H9 (cell line): ENCODE measurements at regions not wholly inside any gene's neighbourhood (a gene's known extent, or its start where the extent isn't known, plus 50 kb on each side); places are given as distances from the start of the nearest gene placed in this dataset.

Experiments
- DNase-seq: peaks from one replicate; pipeline ENCODE4 v3.0.0-alpha.2; 2017
- H2AFZ ChIP-seq: one replicate; pipeline ENCODE4 v1.6.1; 2013; ENCODE audit warnings: mild to moderate bottlenecking, low read length, control low read depth, moderate library complexity
- H2AK5ac ChIP-seq: 2 replicates; pipeline ENCODE4 v1.6.1; 2013; ENCODE audit warnings: low read length, control low read depth, mixed read lengths; ENCODE audit not compliant: insufficient read length
- H2BK120ac ChIP-seq: one replicate; pipeline ENCODE4 v1.6.1; 2013; ENCODE audit warnings: low read depth, mild to moderate bottlenecking, low read length, control low read depth, inconsistent platforms; ENCODE audit not compliant: poor library complexity, severe bottlenecking
- H2BK12ac ChIP-seq: 2 replicates; pipeline ENCODE4 v1.6.1; 2013; ENCODE audit warnings: low read length, control low read depth, mixed read lengths, low read depth; ENCODE audit not compliant: insufficient read length
- H2BK15ac ChIP-seq: 2 replicates; pipeline ENCODE4 v1.6.1; 2013; ENCODE audit warnings: low read depth, low read length, control low read depth
- H2BK20ac ChIP-seq: one replicate; pipeline ENCODE4 v1.6.1; 2013; ENCODE audit warnings: low read depth, mild to moderate bottlenecking, low read length, control low read depth, inconsistent platforms; ENCODE audit not compliant: poor library complexity, severe bottlenecking
- H2BK5ac ChIP-seq: 2 replicates; pipeline ENCODE4 v1.6.1; 2013; ENCODE audit warnings: low read length, control low read depth, mixed read lengths; ENCODE audit not compliant: insufficient read length
- H3K14ac ChIP-seq: 2 replicates; pipeline ENCODE4 v1.6.1; 2013; ENCODE audit warnings: low read length, control low read depth; ENCODE audit not compliant: insufficient read depth
- H3K18ac ChIP-seq: 2 replicates; pipeline ENCODE4 v1.6.1; 2013; ENCODE audit warnings: low read depth, mild to moderate bottlenecking, mixed read lengths, low read length, control low read depth; ENCODE audit not compliant: insufficient read length
- H3K23ac ChIP-seq: 2 replicates; pipeline ENCODE4 v1.6.1; 2013; ENCODE audit warnings: low read length, control low read depth, mixed read lengths, low read depth; ENCODE audit not compliant: insufficient read length
- H3K23me2 ChIP-seq: 2 replicates; pipeline ENCODE4 v1.6.1; 2013; ENCODE audit warnings: low read depth, mild to moderate bottlenecking, mixed read lengths, low read length, control low read depth; ENCODE audit not compliant: insufficient read length, poor library complexity, severe bottlenecking
- H3K27ac ChIP-seq: 2 replicates; pipeline ENCODE4 v1.5.1; 2013; ENCODE audit warnings: low read length, control low read depth, mixed read lengths, low read depth; ENCODE audit not compliant: insufficient read length
- H3K27me3 ChIP-seq: 2 replicates; pipeline ENCODE4 v1.6.1; 2013; ENCODE audit warnings: low read length, control low read depth, inconsistent platforms; ENCODE audit not compliant: insufficient read depth
- H3K4ac ChIP-seq: 2 replicates; pipeline ENCODE4 v1.6.1; 2013; ENCODE audit warnings: low read depth, mild to moderate bottlenecking, control low read depth, inconsistent platforms, low read length, moderate library complexity
- H3K4me1 ChIP-seq: 2 replicates; pipeline ENCODE4 v1.6.1; 2013; ENCODE audit warnings: low read length, control low read depth, inconsistent platforms; ENCODE audit not compliant: insufficient read depth
- H3K4me2 ChIP-seq: 2 replicates; pipeline ENCODE4 v1.6.1; 2013; ENCODE audit warnings: low read length, control low read depth, mixed read lengths; ENCODE audit not compliant: insufficient read length, insufficient read depth
- H3K56ac ChIP-seq: 2 replicates; pipeline ENCODE4 v1.6.1; 2013; ENCODE audit warnings: low read depth, mild to moderate bottlenecking, mixed read lengths, low read length, control low read depth; ENCODE audit not compliant: insufficient read length
- H3K79me1 ChIP-seq: 2 replicates; pipeline ENCODE4 v1.6.1; 2013; ENCODE audit warnings: low read depth, mild to moderate bottlenecking, moderate library complexity, low read length, control low read depth, inconsistent platforms; ENCODE audit not compliant: insufficient read depth, poor library complexity, severe bottlenecking
- H3K79me2 ChIP-seq: 2 replicates; pipeline ENCODE4 v1.6.1; 2013; ENCODE audit warnings: low read length, control low read depth, inconsistent platforms; ENCODE audit not compliant: insufficient read depth
- H3K9ac ChIP-seq: 2 replicates; pipeline ENCODE4 v1.6.1; 2013; ENCODE audit warnings: low read length, control low read depth, mixed read lengths; ENCODE audit not compliant: insufficient read length; ENCODE audit errors: extremely low read depth
- H3K9me3 ChIP-seq: one replicate; pipeline ENCODE4 v1.6.1; 2013; ENCODE audit warnings: low read depth, low read length, inconsistent platforms; ENCODE audit not compliant: control insufficient read depth
- H3T11ph ChIP-seq: one replicate; pipeline ENCODE4 v1.6.1; 2013; ENCODE audit warnings: mild to moderate bottlenecking, low read length, control low read depth, inconsistent platforms
- H4K20me1 ChIP-seq: one replicate; pipeline ENCODE4 v1.6.1; 2013; ENCODE audit not compliant: control insufficient read depth, insufficient read length, insufficient read depth
- H4K5ac ChIP-seq: 2 replicates; pipeline ENCODE4 v1.6.1; 2013; ENCODE audit warnings: low read depth, mild to moderate bottlenecking, mixed read lengths, low read length, control low read depth; ENCODE audit not compliant: insufficient read length
- H4K8ac ChIP-seq: replicated peaks from 2 replicates; pipeline ENCODE4 v1.6.1; 2013; ENCODE audit warnings: low read length, control low read depth, mixed read lengths, low read depth; ENCODE audit not compliant: insufficient read length
- H4K91ac ChIP-seq: 2 replicates; pipeline ENCODE4 v1.6.1; 2013; ENCODE audit warnings: low read depth, mild to moderate bottlenecking, moderate library complexity, mixed read lengths, low read length, control low read depth; ENCODE audit not compliant: insufficient read length
- H3K27ac Mint-ChIP-seq, 3 experiments: 2 replicates in 2 of 3; 3 replicates in 1 of 3; pipeline ENCODE4 v1.8.0; 2020 to 2021; ENCODE audit warnings: mixed read lengths in 3 of 3, mild to moderate bottlenecking in 1 of 3, moderate library complexity in 1 of 3
- H3K27me3 Mint-ChIP-seq: 2 replicates; pipeline ENCODE4 v1.8.0; 2021; ENCODE audit warnings: low read depth, mild to moderate bottlenecking, moderate library complexity, mixed read lengths
- H3K36me3 Mint-ChIP-seq, 3 experiments: 2 replicates in 2 of 3; 3 replicates in 1 of 3; pipeline ENCODE4 v1.8.0; 2020 to 2021; ENCODE audit warnings: low read depth in 3 of 3, mixed read lengths in 3 of 3; ENCODE audit not compliant: insufficient read depth in 1 of 3
- H3K4me1 Mint-ChIP-seq, 2 experiments: 2 replicates each; pipeline ENCODE4 v1.8.0; 2020; ENCODE audit warnings: mixed read lengths in 2 of 2
- H3K4me3 Mint-ChIP-seq, 2 experiments: 2 replicates in 1 of 2; 3 replicates in 1 of 2; pipeline ENCODE4 v1.8.0; 2020 to 2021; ENCODE audit warnings: mild to moderate bottlenecking in 2 of 2, mixed read lengths in 2 of 2, moderate library complexity in 1 of 2
- H3K9me3 Mint-ChIP-seq, 2 experiments: 2 replicates in 1 of 2; 3 replicates in 1 of 2; pipeline ENCODE4 v1.8.0; 2020; ENCODE audit warnings: mild to moderate bottlenecking in 2 of 2, mixed read lengths in 2 of 2, moderate library complexity in 1 of 2
- CTCF ChIP-seq: fragments of 200-600 bp; sonication (generic); conservative IDR thresholded peaks from 3 replicates; pipeline ENCODE4 v1.8.0; 2021; ENCODE audit warnings: antibody characterized with exemption, mild to moderate bottlenecking
- WGBS: extraction: QIAGEN DNeasy Blood & Tissue Kit; methylation state at CpG from one replicate; pipeline ENCODE4 v1.1.7; 2013; ENCODE audit warnings: missing lambda C conversion rate, low lambda C conversion rate, mixed read lengths; ENCODE audit not compliant: insufficient read length; ENCODE audit errors: extremely low coverage; 5-methylcytosine and 5-hydroxymethylcytosine counted together

GRCh38 chr18:43879415-43879814 lies 602.1 kb upstream of the SYT4 start:
- Mint-ChIP-seq H3K27ac (no peak overlapping the region), H3K4me1 (peaks cover 11 to 13% of the 10 kb centered on the region in 2 experiments), H3K27me3 (no peaks in the 10 kb centered on the region), H3K36me3 (no peaks in the 10 kb centered on the region), H3K4me3 (no peak overlapping the region), H3K9me3 (no peaks in the 10 kb centered on the region)
- Histone ChIP-seq H3K27ac (no peak overlapping the region), H4K20me1 (no peaks in the 10 kb centered on the region), H3K4ac (no peak overlapping the region), H4K8ac (no peak overlapping the region), H3K18ac (no peak overlapping the region), H2BK120ac (no peak overlapping the region), H3K4me1 (no peaks in the 10 kb centered on the region), H3K56ac (no peak overlapping the region), H4K5ac (no peak overlapping the region), H3K9me3 (no peaks in the 10 kb centered on the region), H3T11ph (no peak overlapping the region), H2AFZ (no peak overlapping the region), H3K4me2 (no peak overlapping the region), H3K9ac (no peak overlapping the region), H4K91ac (no peak overlapping the region), H3K27me3 (no peaks in the 10 kb centered on the region), H3K14ac (no peak overlapping the region), H3K23me2 (no peaks in the 10 kb centered on the region), H2BK5ac (no peak overlapping the region), H3K23ac (no peak overlapping the region), H2BK15ac (no peak overlapping the region), H3K79me1 (no peaks in the 10 kb centered on the region), H2BK20ac (no peak overlapping the region), H3K79me2 (no peaks in the 10 kb centered on the region), H2AK5ac (no peak overlapping the region), H2BK12ac (no peak overlapping the region)
- DNase-seq = no peak
- no peak for TF ChIP-seq CTCF
- WGBS = no CpG with 5 or more reads among the region's 3 CpGs
